ENCODE measurements at regions not wholly inside any gene's neighbourhood (a gene's known extent, or its start where the extent isn't known, plus 50 kb on each side); places are given as distances from the start of the nearest gene placed in this dataset.

- no peak for TF ChIP-seq USF2 (IDR thresholded peaks at IDR 0.05; ENCODE audit: borderline replicate concordance, low read depth, low read length)
Measured at GRCh38 chr3:180253283-180253682, 216.5 kb upstream of the PEX5L start (continued).

- intact Hi-C loops (cut with micrococcal nuclease; ENCODE audit: unreplicated experiment), result loop anchor here (10.0 kb wide), 1 partner anchor 310 kb away; no protein-coding TSS in a partner anchor
- no TSS peak for BruUV-seq (replicated peaks)
- no peaks in the 10 kb centered on the region for H4K20me1 ChIP-seq (ENCODE audit: control insufficient read depth, insufficient read depth)
- no peaks in the 10 kb centered on the region for H3K27me3 ChIP-seq (replicated peaks in 1 of 2; ENCODE audit: control insufficient read depth in 2 of 2, insufficient read depth in 2 of 2, low read length in 1 of 2)
- SMC1A ChIA-PET (ENCODE audit: uncharacterized antibody, unreplicated experiment), result interaction anchor here (0.8 to 4.0 kb wide), 6 partner anchors 8 to 65 kb away, joined by 3 to 17 read pairs (median 4); no protein-coding TSS in a partner anchor
- peaks cover 10% of the 10 kb centered on the region; the same call in 1 of the 2 replicates for H3K4me1 ChIP-seq (ENCODE audit: control insufficient read depth, insufficient read depth, low read length)
- RAD21 ChIA-PET (ENCODE audit: unreplicated experiment), result no interaction called here
- H3K4me2 ChIP-seq (ENCODE audit: control insufficient read depth, insufficient read depth), result no peak overlapping the region
- POLR2A ChIA-PET, result no interaction called here
- ATAC-seq (no peak), DNase-seq (ENCODE audit: low read depth, low spot score) (no peak), FAIRE-seq (no peak)
- H3K79me2 ChIP-seq (ENCODE audit: control insufficient read depth, insufficient read depth, low read length), result no peaks in the 10 kb centered on the region
- no peaks in the 10 kb centered on the region for H3K36me3 ChIP-seq (ENCODE audit: control insufficient read depth in 2 of 2, insufficient read depth in 2 of 2, low read length in 1 of 2)
- in situ Hi-C loops (cut with MboI), result no loop called here
- no peak for TF ChIP-seq BACH1 (IDR thresholded peaks at IDR 0.05; ENCODE audit: borderline replicate concordance)
- no peak for TF ChIP-seq LARP7 (IDR thresholded peaks at IDR 0.05)
- no peak for TF ChIP-seq ASH2L (IDR thresholded peaks at IDR 0.05; ENCODE audit: borderline replicate concordance, low read depth)
- no peak for TF ChIP-seq NR2C2 (IDR thresholded peaks at IDR 0.05; ENCODE audit: borderline replicate concordance, control insufficient read depth, insufficient read length, low read depth)
- no peak for TF ChIP-seq MEF2A (IDR thresholded peaks at IDR 0.05; ENCODE audit: insufficient read depth, low read depth, low read length)
- TF ChIP-seq ZNF622 (IDR thresholded peaks at IDR 0.05), result no peak
- TF ChIP-seq RAD21 (IDR thresholded peaks at IDR 0.05; ENCODE audit: insufficient read depth, low read depth, low read length), result no peak
- TF ChIP-seq SRF (IDR thresholded peaks at IDR 0.05; ENCODE audit: low read depth in 2 of 2, low read length in 2 of 2), result no peak
- TF ChIP-seq ZBTB33 (IDR thresholded peaks at IDR 0.05), result no peak
- no peak overlapping the region for H2AFZ ChIP-seq (ENCODE audit: control insufficient read depth, low read depth, low read length)
- no peak overlapping the region for H3K4me3 ChIP-seq
- 66% methylated on average over 3 of the region's 3 CpGs for WGBS (ENCODE audit: insufficient coverage, insufficient replicate concordance, low lambda C conversion rate, missing lambda C conversion rate)
- CTCF ChIA-PET, result interaction anchor here (2.7 kb wide), 1 partner anchor 13 kb away, joined by 11 read pairs; no protein-coding TSS in a partner anchor
- H3K27ac ChIP-seq (ENCODE audit: control insufficient read depth, insufficient read depth), result no peak overlapping the region
- no peak overlapping the region for H3K9ac ChIP-seq (ENCODE audit: control insufficient read depth, insufficient read depth, low read length)
- H3K9me3 ChIP-seq (replicated peaks; ENCODE audit: control insufficient read depth, insufficient read depth, low read length), result no peaks in the 10 kb centered on the region; the same call in none of the 3 replicates
Measured at GRCh38 chr3:180264479-180264878, 227.7 kb upstream of the PEX5L start.

Data from GM12878 (cell line).